ENCODE measurements at regions not wholly inside any gene's neighbourhood (a gene's known extent, or its start where the extent isn't known, plus 50 kb on each side); places are given as distances from the start of the nearest gene placed in this dataset.

GRCh38 chr6:144619966-144620365, 334.8 kb downstream of the UTRN start:
- TF ChIP-seq CTCF (conservative IDR thresholded peaks at IDR 0.05) (no peak), ZFX (IDR thresholded peaks at IDR 0.05) (no peak)

All from C4-2B (cell line).